ENCODE measurements at regions not wholly inside any gene's neighbourhood (a gene's known extent, or its start where the extent isn't known, plus 50 kb on each side); places are given as distances from the start of the nearest gene placed in this dataset.
"Not testable (repeated sequence)": the region's sequence is repeated elsewhere in the genome, so short reads cannot be mapped to it uniquely, and the experiment has no call there.

- peaks cover 4% of the 10 kb centered on the region for H3K9me3 Mint-ChIP-seq
- H3K36me3 Mint-ChIP-seq (ENCODE audit: low read depth): no peaks in the 10 kb centered on the region
- no peaks in the 10 kb centered on the region for H3K27me3 Mint-ChIP-seq (ENCODE audit: low read depth)
- no peak overlapping the region for H3K4me3 Mint-ChIP-seq
- no peak overlapping the region for H3K27ac Mint-ChIP-seq
- DNase-seq (ENCODE audit: low spot score): no peak
- H3K4me1 Mint-ChIP-seq (ENCODE audit: low read depth): no peaks in the 10 kb centered on the region
These were observed 147.5 kb upstream of the PIK3R1 start for GRCh38 chr5:68067976-68068603.

GRCh38 chr5:68067291-68067690 is 148.3 kb upstream of the PIK3R1 start:
- H3K4me3 Mint-ChIP-seq: no peak overlapping the region
- H3K9me3 Mint-ChIP-seq: peaks cover 9% of the 10 kb centered on the region
- no peak overlapping the region for H3K27ac Mint-ChIP-seq
- H3K27me3 Mint-ChIP-seq (ENCODE audit: low read depth): no peaks in the 10 kb centered on the region
- no peaks in the 10 kb centered on the region for H3K4me1 Mint-ChIP-seq (ENCODE audit: low read depth)
- DNase-seq (ENCODE audit: low spot score): no peak
- H3K36me3 Mint-ChIP-seq (ENCODE audit: low read depth): no peaks in the 10 kb centered on the region

GRCh38 chr5:68066277-68066955 is 149.1 kb upstream of the PIK3R1 start:
- H3K27ac Mint-ChIP-seq: no peak overlapping the region
- no peak overlapping the region for H3K4me3 Mint-ChIP-seq

GRCh38 chr5:68065321-68065720 is 150.2 kb upstream of the PIK3R1 start:
- not testable (repeated sequence) for H3K9me3 Mint-ChIP-seq; H3K27me3 Mint-ChIP-seq (ENCODE audit: low read depth); H3K36me3 Mint-ChIP-seq (ENCODE audit: low read depth); H3K4me3 Mint-ChIP-seq; H3K27ac Mint-ChIP-seq; H3K4me1 Mint-ChIP-seq (ENCODE audit: low read depth); DNase-seq (ENCODE audit: low spot score)

More at GRCh38 chr5:68066277-68066955, 149.1 kb upstream of the PIK3R1 start:
- H3K36me3 Mint-ChIP-seq (ENCODE audit: low read depth): no peaks in the 10 kb centered on the region
- H3K9me3 Mint-ChIP-seq: peaks cover 9% of the 10 kb centered on the region
- no peak for DNase-seq (ENCODE audit: low spot score)
- H3K4me1 Mint-ChIP-seq (ENCODE audit: low read depth): no peaks in the 10 kb centered on the region
- no peaks in the 10 kb centered on the region for H3K27me3 Mint-ChIP-seq (ENCODE audit: low read depth)

- Mint-ChIP-seq H3K9me3 (peaks cover 5% of the 10 kb centered on the region), H3K27ac (no peak overlapping the region), H3K36me3 (ENCODE audit: low read depth) (no peaks in the 10 kb centered on the region), H3K4me1 (ENCODE audit: low read depth) (no peaks in the 10 kb centered on the region), H3K27me3 (ENCODE audit: low read depth) (peaks cover 3% of the 10 kb centered on the region), H3K4me3 (no peak overlapping the region)
- DNase-seq (ENCODE audit: low spot score): no peak
These were observed 155.2 kb upstream of the PIK3R1 start for GRCh38 chr5:68060382-68060781.

- Mint-ChIP-seq H3K4me3 (no peak overlapping the region), H3K4me1 (ENCODE audit: low read depth) (no peaks in the 10 kb centered on the region), H3K27me3 (ENCODE audit: low read depth) (peaks cover 3% of the 10 kb centered on the region), H3K36me3 (ENCODE audit: low read depth) (no peaks in the 10 kb centered on the region), H3K9me3 (no peaks in the 10 kb centered on the region), H3K27ac (no peak overlapping the region)
- DNase-seq (ENCODE audit: low spot score): no peak
These were observed 158.4 kb upstream of the PIK3R1 start for GRCh38 chr5:68057191-68057590.

- Mint-ChIP-seq H3K9me3 (no peaks in the 10 kb centered on the region), H3K36me3 (ENCODE audit: low read depth) (no peaks in the 10 kb centered on the region), H3K4me3 (no peak overlapping the region), H3K27ac (no peak overlapping the region), H3K4me1 (ENCODE audit: low read depth) (no peaks in the 10 kb centered on the region), H3K27me3 (ENCODE audit: low read depth) (no peaks in the 10 kb centered on the region)
- DNase-seq (ENCODE audit: low spot score): no peak
These were observed 159.9 kb upstream of the PIK3R1 start for GRCh38 chr5:68055686-68056085.

GRCh38 chr5:68054638-68055037 is 160.9 kb upstream of the PIK3R1 start:
- Mint-ChIP-seq H3K9me3 (no peaks in the 10 kb centered on the region), H3K4me3 (no peak overlapping the region), H3K4me1 (ENCODE audit: low read depth) (no peaks in the 10 kb centered on the region), H3K27me3 (ENCODE audit: low read depth) (no peaks in the 10 kb centered on the region), H3K27ac (no peak overlapping the region), H3K36me3 (ENCODE audit: low read depth) (no peaks in the 10 kb centered on the region)
- no peak for DNase-seq (ENCODE audit: low spot score)

- Mint-ChIP-seq H3K9me3 (peaks cover 8% of the 10 kb centered on the region), H3K36me3 (ENCODE audit: low read depth) (no peaks in the 10 kb centered on the region), H3K4me1 (ENCODE audit: low read depth) (no peaks in the 10 kb centered on the region), H3K27ac (no peak overlapping the region), H3K4me3 (no peak overlapping the region), H3K27me3 (ENCODE audit: low read depth) (no peaks in the 10 kb centered on the region)
- DNase-seq (ENCODE audit: low spot score): no peak
These were observed 162.4 kb upstream of the PIK3R1 start for GRCh38 chr5:68053202-68053601.

GRCh38 chr5:68049053-68049713 is 166.4 kb upstream of the PIK3R1 start:
- Mint-ChIP-seq H3K4me3 (no peak overlapping the region), H3K4me1 (ENCODE audit: low read depth) (no peaks in the 10 kb centered on the region), H3K27ac (no peak overlapping the region), H3K27me3 (ENCODE audit: low read depth) (no peaks in the 10 kb centered on the region), H3K9me3 (peaks cover 13% of the 10 kb centered on the region), H3K36me3 (ENCODE audit: low read depth) (no peaks in the 10 kb centered on the region)
- DNase-seq (ENCODE audit: low spot score): no peak

GRCh38 chr5:68048516-68048915 is 167.0 kb upstream of the PIK3R1 start:
- Mint-ChIP-seq H3K27me3 (ENCODE audit: low read depth) (no peaks in the 10 kb centered on the region), H3K4me3 (no peak overlapping the region), H3K36me3 (ENCODE audit: low read depth) (no peaks in the 10 kb centered on the region), H3K27ac (no peak overlapping the region), H3K4me1 (ENCODE audit: low read depth) (no peaks in the 10 kb centered on the region), H3K9me3 (peaks cover 13% of the 10 kb centered on the region)
- DNase-seq (ENCODE audit: low spot score): no peak

- H3K27ac Mint-ChIP-seq; H3K4me1 Mint-ChIP-seq (ENCODE audit: low read depth); DNase-seq (ENCODE audit: low spot score); H3K36me3 Mint-ChIP-seq (ENCODE audit: low read depth); H3K4me3 Mint-ChIP-seq; H3K27me3 Mint-ChIP-seq (ENCODE audit: low read depth): not testable (repeated sequence)
- peaks cover 13% of the 10 kb centered on the region for H3K9me3 Mint-ChIP-seq
These were observed 167.5 kb upstream of the PIK3R1 start for GRCh38 chr5:68048054-68048453.

- no peaks in the 10 kb centered on the region for H3K4me1 Mint-ChIP-seq (ENCODE audit: low read depth)
- no peak overlapping the region for H3K27ac Mint-ChIP-seq
- H3K4me3 Mint-ChIP-seq: no peak overlapping the region
- no peaks in the 10 kb centered on the region for H3K27me3 Mint-ChIP-seq (ENCODE audit: low read depth)
- no peak for DNase-seq (ENCODE audit: low spot score)
- H3K36me3 Mint-ChIP-seq (ENCODE audit: low read depth): no peaks in the 10 kb centered on the region
- H3K9me3 Mint-ChIP-seq: peaks cover 13% of the 10 kb centered on the region
These were observed 168.5 kb upstream of the PIK3R1 start for GRCh38 chr5:68047035-68047434.

- H3K4me3 Mint-ChIP-seq: no peak overlapping the region
- peaks cover 13% of the 10 kb centered on the region for H3K9me3 Mint-ChIP-seq
- DNase-seq (ENCODE audit: low spot score): no peak
These were observed 169.1 kb upstream of the PIK3R1 start for GRCh38 chr5:68046445-68046844.

More at GRCh38 chr5:68046445-68046844, 169.1 kb upstream of the PIK3R1 start:
- no peak overlapping the region for H3K27ac Mint-ChIP-seq
- no peaks in the 10 kb centered on the region for H3K36me3 Mint-ChIP-seq (ENCODE audit: low read depth)
- H3K27me3 Mint-ChIP-seq (ENCODE audit: low read depth): no peaks in the 10 kb centered on the region
- H3K4me1 Mint-ChIP-seq (ENCODE audit: low read depth): no peaks in the 10 kb centered on the region

Measured in T-helper 2 cell treated with Interferon-gamma antibody and Interleukin-4, amounts not matched to agents 5 μg/mL and 100 μg/mL, for 36 hours (primary cell).